ENCODE measurements at regions not wholly inside any gene's neighbourhood (a gene's known extent, or its start where the extent isn't known, plus 50 kb on each side); places are given as distances from the start of the nearest gene placed in this dataset.

GRCh38 chr16:80902306-80903110, 98.1 kb upstream of the CDYL2 start:
- no peak for TF ChIP-seq GRHL2 (CRISPR knock-in tag; IDR thresholded peaks at IDR 0.05; ENCODE audit: insufficient replicate concordance, severe bottlenecking)
- no peak for TF ChIP-seq CBFB (CRISPR knock-in tag; IDR thresholded peaks at IDR 0.05; ENCODE audit: low read depth)
- TF ChIP-seq TCF7 (CRISPR knock-in tag; IDR thresholded peaks at IDR 0.05; ENCODE audit: low read depth): no peak
- no peak for TF ChIP-seq PRDM15 (CRISPR knock-in tag; IDR thresholded peaks at IDR 0.05)
- TF ChIP-seq, protein P1, sequence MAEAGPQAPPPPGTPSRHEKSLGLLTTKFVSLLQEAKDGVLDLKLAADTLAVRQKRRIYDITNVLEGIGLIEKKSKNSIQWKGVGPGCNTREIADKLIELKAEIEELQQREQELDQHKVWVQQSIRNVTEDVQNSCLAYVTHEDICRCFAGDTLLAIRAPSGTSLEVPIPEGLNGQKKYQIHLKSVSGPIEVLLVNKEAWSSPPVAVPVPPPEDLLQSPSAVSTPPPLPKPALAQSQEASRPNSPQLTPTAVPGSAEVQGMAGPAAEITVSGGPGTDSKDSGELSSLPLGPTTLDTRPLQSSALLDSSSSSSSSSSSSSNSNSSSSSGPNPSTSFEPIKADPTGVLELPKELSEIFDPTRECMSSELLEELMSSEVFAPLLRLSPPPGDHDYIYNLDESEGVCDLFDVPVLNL (CRISPR knock-in tag; IDR thresholded peaks at IDR 0.05; ENCODE audit: borderline replicate concordance, low read depth): no peak
- TF ChIP-seq ZBTB21 (CRISPR knock-in tag; IDR thresholded peaks at IDR 0.05; ENCODE audit: borderline replicate concordance): no peak

All from WTC11 (cell line).